Epithelial cell of prostate (primary cell): ENCODE measurements at regions not wholly inside any gene's neighbourhood (a gene's known extent, or its start where the extent isn't known, plus 50 kb on each side); places are given as distances from the start of the nearest gene placed in this dataset.
A peak's percentile ranks its signal among the peaks of the same experiment; 100 is the strongest.

Source experiments
- DNase-seq: peaks from one replicate; pipeline ENCODE4 v3.0.0-alpha.2; 2011; ENCODE audit warnings: low read depth, low spot score
- H3K27ac ChIP-seq: fragments of 450-650 bp; 2 replicates; pipeline ENCODE4 v1.5.1; 2017; ENCODE audit warnings: mild to moderate bottlenecking

DNA sequence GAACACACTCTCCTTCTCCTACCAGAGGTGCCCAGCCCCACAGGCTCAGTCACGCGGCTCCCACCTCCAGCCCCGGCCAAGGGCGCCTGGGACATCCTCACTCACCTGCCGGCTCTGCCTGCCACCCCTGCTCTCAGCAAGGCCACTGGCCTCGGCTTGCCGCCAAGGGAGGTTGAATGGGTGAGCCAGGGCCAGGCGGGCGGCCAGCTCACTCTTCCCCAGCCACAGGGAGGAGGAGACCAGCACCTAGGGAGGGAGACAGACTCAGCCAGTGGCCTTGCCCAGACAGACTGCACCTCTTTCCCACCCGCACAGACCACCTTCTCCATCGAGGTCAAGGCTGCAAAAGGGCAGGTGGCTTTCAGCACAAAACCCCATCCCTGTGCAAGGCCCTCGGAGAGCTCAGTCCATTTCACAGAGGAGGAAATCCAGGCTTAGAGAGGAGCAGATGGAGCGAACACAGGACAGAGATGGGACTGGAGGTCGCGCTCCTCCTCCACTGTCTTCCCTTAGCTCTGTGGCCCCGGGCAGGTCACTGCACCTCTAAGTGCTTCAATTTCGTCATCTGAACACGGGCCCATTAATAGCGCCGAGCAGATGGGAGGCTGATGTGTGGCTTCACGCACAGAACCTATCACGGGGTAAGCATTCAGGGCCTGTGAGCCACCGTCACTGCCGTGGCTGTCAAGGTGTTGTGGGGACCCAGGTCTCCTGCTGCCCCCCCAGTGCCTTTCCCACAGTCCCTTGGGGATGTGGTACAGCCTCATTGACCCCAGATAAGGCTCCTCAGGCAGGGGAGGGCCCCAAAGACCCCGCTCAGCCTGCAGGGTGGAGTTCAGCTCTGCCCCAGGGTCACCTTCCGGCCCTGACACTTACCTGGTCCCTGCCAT lies 56.1 kb downstream of the RMI2 start:
- no peak overlapping the region for H3K27ac ChIP-seq
- no peak for DNase-seq

DNA sequence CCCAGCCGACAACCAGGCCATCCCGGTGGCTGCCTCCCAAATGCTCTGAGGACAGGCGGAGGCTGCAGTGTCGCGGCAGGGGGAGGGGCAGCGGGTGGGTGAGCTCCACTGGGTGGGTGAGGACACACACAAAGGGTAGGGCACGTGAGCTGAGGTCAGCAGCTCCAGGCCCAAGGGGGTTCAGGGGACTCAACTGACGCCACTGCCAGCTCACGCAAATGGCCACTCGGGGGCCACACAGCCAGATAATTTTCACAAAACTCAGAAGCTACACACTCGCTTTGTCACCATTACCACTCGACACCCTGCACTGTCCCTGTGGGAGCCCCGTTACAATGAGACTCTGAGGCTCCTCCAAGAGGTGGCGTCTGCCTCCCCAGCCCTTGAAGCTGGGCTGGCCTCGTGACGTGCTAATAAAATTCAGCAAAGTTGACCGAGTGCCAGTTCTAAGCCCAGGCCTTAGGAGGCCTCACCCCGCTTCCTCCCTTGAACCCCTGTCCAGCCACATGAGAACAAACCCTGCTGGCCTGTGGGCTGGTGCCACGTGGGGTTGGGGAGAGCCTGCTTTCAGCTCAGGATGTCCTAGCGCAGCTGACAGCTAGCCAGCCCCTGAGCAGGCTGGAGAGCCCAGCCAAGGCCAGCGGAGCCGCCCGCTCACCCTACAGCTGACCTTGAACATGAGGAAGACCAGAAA lies 56.9 kb downstream of the RMI2 start:
- DNase-seq = no peak
- no peak overlapping the region for H3K27ac ChIP-seq

DNA sequence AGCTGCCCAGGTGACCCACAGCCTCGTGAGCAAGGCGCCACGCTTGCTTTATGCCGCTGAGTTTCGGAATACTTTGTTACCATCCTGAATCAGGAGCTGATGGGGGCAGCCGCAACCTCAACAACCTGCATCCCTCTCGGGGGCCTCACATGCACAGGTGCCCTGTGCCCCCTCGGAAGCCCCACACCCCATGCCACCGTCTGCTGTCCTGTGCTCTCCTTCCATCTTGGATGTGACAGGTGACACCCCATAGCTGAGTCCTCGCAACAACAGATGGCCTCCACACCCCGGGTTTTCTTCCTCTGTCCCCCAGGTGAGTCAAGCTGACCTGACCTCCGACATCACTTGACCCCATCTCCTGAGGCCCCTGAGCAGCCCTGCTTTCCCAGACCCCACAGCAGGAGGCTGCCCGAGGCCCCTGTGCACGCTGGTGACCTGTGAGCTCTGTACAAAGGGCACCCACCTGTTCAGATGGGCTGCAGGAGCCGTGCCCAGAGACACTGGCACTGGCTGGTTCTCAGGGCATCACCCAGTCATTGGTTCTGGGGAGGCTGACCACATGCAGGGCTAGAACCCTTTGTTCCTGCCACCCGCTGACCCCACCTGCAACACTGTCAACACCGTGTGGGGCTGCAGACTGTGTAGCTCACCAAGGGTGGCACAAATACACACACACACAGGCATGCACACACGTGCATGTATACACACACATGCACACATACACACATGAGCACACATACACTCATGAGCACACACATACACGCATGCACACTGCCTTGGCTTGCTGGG lies 57.7 kb downstream of the RMI2 start:
- no peak for DNase-seq

DNA sequence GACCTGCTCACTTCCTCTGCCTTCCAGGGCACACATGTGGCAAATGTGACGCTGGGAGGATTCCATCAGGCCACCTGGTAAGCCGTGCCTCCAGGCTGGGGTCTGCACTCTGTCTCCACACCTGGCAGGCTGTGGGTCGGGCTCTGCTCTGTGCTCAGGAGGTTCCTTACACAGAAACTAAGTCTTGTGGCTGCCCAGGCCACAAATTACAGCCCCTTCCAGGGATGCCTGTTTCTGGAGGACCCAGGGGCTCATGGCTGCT lies 58.2 kb downstream of the RMI2 start:
- no peak overlapping the region for H3K27ac ChIP-seq
- DNase-seq = no peak

More for the DNA sequence above, 57.7 kb downstream of the RMI2 start:
- no peak overlapping the region for H3K27ac ChIP-seq

DNA sequence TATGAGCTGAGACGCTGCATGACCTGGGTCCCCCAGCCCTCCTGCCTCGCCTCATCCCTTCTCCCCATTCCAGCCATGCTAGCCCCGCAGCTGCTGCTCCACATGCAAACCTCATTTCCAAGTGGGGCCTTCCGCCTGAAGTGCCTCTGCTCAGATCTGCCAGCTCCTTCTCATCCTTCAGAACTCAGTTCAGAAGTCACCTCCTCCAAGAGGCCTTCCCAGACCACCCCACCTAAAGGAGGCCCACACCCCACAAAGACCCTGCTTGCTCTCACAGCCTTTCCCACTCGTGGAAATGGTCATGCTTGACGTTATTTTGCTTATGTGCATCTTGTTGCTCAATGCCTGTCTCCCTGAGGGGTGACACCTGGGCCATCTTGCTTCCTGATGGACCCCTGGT lies 58.7 kb downstream of the RMI2 start:
- no peak overlapping the region for H3K27ac ChIP-seq
- no peak for DNase-seq

DNA sequence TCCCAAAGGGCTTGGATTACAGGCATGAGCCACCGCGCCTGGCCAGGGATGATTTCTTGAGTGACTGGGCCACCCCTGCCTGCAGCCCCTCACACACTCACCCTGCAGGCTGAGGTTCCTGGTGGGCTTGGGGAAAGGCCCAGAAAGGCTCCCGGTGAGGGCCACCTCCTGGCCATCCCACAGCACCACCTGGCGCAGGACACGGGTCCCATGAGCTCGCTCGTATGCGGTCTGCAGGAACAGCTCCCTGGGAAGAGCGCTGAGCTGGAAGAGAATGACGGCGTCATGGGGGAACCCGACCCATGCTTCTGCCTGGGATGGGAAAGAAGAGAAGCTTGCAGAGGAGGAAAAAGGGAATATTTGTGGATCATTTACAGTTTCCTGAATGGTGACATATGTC lies 59.3 kb downstream of the RMI2 start:
- no peak for DNase-seq
- no peak overlapping the region for H3K27ac ChIP-seq

DNA sequence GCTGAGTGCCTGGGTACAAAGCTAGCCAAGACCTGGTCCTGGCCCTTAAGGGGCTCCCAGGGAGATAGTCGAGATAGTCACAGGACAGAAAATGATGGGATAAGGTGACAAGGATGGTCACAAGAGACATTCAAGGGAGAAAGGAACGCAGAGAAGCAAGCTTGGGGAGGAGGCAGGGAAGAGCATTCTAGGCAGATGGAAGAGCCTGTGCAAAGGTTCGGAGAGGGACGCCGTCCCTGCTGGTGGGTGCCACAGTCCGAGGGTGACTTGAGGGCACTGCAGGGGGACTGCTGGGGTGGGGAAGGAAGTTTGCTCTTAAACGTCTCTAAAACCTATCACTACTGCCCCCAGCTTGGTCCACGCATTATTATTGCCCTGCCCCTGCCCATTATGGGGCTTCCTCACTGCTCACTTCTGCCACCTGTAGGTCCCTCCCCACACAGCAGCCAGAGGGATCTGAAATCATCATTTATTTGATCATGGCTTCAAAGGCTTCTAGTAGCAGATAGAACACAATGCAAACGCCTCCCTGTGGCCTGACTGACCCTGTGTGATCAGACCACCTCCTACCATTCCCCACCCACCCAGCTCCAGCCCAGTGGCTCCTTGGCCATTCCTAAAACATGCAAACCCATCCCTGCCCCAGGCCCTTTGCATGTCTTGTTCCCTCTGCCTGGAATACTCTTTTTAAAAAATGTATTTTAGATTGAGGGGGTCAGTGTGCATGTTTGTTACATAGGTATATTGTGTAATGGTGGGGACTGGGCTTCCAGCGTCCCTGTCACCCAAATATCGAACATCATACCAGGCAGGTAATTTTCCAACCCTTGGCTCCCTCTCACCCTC lies 60.3 kb downstream of the RMI2 start:
- DNase-seq = no peak
- H3K27ac ChIP-seq = no peak overlapping the region

DNA sequence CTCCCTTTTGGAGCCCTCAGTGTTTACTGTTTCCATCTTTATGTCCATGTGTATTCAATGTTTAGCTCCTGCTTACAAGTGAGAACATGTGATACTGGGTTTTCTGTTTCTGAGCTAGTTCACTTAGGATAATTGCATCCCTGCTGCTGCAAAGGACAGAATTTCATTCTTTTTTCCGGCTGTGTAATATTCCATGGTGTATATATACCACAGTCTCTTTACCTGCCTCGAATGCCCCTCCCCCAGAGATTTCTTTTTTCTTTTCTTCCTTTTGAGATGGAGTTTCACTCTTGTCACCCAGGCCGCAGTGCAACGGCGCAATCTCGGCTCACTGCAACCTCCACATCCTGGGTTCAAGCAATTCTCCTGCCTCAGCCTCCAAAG lies 60.9 kb downstream of the RMI2 start:
- H3K27ac ChIP-seq = no peak overlapping the region
- DNase-seq = no peak

DNA sequence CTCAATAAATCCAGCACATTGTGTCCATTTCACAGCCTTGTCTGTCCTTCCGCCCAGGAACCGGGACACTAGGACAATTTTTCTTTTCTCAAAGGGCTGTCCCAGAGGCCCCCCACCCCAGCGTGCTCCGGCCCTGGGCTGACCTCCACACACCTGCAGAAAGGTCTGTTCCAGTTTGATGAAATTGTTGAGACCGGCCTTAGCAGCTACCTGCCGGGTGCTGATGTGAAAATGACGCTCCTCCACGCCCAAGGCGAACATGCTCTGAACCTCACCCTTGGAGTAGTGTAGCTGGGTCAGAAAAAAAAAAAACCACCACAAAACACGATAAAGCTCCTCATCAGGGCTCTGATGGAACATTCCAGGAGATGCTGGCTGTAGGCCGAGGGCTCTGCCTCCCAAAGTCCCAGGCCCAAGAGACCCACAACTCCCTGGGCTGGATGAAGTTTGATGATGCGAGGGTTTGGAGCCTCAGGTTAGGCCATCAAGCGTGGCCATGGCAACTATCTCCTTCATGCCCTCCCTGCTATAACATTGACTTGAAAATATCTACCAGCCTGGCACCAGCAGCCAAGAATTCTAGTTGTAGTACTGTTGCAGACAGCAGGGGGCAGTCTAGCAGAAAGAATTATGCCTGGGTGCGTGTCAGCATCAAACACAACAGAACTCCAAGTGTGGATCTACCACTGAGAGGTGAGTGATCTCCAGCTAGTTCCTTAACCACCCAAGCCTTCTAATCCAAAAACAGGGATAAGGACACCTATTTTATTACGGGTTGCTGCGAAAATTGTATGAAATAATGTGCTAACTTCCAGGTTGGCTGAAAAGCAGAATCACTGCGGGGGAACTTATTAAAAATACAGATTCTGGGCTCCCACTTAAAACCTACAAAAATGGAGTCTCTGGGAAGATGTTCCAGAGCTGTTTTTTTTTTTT lies 62.1 kb downstream of the RMI2 start:
- peak; percentile 8 for DNase-seq

DNA sequence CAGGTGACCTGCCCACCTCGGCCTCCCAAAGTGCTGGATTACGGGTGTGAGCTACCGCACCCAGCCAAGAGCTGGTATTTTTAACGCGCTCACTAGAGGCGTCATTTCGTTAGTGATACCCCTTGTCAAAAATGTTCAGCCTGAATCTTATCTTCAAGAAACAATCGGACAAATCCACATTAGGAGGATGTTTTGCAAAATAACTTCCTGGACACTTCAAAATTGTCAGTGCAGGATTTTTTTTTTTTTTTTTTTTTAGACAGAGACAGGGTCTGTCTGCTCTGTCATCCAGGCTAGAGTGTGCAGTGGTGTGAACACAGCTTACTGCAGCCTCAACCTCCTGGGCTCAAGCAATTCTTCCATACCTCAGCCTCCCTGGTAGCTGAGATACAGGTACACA lies 63.0 kb downstream of the RMI2 start:
- H3K27ac ChIP-seq = no peak overlapping the region
- no peak for DNase-seq

More for the DNA sequence above, 62.1 kb downstream of the RMI2 start:
- H3K27ac ChIP-seq = no peak overlapping the region

DNA sequence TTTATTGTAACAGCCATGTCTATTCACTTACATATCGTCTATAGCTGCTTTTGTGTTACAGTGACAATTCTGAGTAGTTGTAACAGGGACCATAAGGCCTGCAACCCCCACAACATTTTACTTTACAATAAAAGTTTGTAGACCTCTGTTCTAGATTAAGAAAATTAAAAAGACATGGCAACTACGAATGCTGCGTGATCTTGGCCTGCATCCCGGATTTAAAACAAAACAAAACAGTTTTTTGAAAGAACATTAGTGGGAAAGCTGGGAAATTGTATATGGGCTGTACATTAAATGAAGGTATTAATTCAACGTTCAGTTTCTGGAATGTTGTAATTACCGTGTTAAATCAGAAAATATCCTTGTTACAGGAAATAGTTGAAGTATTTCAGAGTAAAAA lies 64.1 kb downstream of the RMI2 start:
- no peak overlapping the region for H3K27ac ChIP-seq
- no peak for DNase-seq

DNA sequence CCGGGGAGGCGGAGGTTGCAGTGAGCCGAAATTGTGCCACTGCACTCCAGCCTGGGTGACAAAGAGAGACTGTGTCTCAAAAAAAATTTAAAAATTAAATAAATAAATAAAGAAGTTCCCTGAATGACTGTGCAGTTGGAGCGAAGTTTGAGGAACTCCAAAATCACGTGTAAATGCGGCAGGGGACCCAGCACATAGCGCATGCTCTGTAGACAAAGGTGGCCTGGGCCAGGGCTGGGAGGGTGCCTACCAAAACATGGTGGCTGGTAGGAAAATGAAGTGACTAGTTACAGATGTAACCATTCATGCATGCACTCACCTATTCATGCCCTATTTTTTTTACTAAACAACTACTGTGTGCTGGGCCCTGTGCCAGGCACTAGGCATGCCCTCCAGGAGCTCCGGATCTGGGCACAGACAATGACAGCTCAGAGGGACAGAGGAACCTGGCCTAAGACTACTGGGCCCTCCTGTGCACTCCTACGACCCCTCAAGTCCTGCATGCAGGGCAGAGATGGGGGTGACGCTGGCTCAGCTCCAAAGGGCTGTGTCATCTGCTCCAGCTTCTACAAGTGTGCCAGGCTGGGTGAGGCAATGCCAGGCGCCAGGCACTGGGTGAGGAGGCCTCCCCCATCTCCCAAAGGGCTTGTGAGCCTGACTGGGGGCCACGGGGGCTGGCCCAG lies 65.3 kb downstream of the RMI2 start:
- no peak for DNase-seq
- no peak overlapping the region for H3K27ac ChIP-seq

DNA sequence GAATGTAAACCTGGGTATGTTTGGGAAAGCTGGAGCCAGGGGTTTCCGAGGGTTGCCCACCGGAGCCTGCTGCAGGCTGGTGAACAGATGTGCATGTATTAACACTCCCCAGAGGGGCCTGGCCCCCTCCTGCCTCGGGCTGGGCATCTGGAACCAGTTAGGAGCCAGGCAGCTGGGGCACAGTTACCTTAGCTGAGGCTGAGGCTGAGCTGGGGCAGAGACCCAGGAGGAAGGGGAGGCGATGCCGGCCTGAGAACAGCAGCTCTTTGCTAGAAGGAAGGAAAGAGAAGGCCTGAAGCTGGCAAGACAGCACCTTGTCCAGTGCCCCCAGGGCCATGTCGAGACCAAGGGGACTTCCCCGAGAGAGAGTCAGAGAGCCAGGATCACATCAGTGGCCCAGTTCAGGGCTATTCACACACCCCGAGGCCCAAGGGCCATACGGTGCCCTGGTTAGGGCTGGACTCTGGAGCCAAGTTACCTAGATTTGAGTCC lies 65.8 kb downstream of the RMI2 start:
- no peak for DNase-seq
- H3K27ac ChIP-seq = no peak overlapping the region

DNA sequence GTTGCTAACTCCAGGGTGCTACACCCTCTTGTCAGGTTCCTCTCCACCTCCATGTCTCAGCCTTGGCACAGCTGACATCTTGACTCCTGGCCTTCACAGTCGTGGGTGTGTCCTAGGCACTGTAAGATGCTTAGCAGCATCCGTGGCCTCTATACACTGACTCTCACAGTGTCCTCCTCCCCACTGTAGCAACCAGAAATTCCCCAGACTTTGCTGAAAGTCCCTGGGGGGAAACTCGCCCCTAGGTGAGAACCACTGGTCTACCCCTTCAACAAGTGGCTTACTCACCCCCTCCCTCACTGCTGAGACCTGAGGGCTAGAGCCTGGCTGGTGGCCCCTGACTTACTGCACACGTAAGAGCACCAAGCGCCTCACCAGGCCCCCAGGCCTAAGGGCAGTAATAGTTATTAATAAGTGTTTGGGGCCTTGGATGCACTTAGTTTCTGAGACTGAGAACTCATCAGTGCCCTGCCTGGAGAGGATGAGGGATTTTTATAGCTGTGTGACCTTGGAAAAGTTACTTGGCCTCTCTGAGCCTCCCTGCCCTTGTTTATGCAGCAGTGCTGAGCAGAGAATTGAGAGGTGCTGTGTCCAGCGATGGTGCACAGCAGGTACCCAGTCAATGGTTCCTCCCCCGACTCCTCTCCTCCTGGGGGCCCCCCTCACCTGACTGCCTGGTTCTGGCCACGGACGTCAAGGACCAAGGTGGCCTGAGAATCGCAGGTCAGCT lies 67.1 kb downstream of the RMI2 start:
- no peak for DNase-seq
- no peak overlapping the region for H3K27ac ChIP-seq

DNA sequence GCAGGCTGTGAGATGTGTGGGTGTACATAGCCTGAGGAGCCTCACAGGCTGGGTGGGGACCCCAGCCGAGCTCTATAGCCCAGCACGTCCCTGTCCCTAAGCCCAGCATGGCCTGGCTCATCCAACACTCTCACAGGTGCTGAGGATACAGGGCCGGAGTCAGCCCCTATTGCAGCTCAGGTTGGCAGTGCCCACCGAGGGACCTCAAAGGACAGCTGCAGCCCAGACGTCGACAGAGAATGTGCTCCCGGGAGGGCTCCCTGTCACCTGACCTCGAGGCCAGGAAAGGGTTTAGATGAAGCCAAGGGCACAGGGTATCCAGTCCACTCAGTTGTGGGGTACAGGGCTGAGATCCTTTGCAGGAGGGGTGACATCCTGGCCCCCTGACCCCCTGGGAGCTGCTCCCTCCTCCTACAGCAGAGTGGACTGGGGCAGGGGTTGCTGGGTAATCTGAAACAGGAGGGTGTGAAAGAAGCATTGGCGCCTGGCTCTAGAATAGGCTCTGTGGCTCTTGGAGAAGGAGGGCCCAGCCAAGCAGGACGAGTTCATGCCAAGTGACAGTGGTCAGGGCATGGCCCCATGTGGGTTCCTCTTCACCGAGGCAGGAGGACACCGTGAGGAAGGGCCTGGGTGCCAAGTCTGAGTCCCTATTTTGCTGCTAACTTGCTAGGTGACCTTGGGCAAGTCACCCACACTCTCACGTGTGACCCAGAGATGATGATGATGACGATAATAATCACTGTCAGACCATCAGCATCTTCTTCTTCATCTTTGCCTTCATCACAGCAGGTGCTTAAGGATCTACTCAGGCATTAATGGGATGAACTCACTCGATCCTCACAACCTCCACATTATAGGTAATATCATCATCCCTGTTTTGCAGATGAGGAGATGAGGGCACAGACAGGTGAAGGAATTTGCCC lies 68.0 kb downstream of the RMI2 start:
- DNase-seq = no peak
- no peak overlapping the region for H3K27ac ChIP-seq

DNA sequence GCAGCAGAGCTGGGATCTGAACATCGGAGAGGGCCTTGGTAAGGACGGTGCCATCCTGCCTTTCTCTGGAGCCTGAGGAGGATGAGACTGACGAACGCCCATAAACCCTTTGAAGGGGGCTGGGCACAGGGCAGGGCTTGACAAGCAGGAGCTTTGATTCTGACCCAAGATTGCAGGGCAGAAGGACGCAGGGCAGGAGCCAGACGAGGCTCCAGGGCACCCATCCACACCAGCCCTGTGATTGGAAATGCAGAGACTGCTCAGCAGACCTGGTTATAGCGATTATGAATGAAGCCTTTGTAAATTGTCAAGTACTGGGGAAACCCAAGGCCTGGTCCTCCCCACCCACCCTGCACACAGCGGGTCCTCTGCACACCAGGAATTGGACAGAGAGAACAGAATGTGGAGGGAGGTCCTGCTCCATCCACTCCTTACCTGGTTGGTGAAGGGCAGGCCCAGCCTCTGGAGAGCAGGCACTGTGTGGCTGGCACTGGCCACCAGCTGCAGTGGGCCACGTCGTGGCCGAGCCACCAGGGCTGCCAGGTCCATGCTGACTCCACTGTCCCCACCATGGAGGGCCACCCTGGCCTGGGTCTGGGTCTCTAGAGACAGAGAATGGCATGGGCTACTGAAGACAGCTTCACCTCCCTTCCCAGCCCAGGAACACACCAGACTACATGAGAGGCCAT lies 68.8 kb downstream of the RMI2 start:
- H3K27ac ChIP-seq = no peak overlapping the region
- no peak for DNase-seq
